Effector memory CD8-positive, alpha-beta T cell (primary cell): ENCODE measurements at regions not wholly inside any gene's neighbourhood (a gene's known extent, or its start where the extent isn't known, plus 50 kb on each side); places are given as distances from the start of the nearest gene placed in this dataset.

ENCODE experiments used
- ATAC-seq: fragments of 150-1000 bp; cut with Tn5 transposase; replicated peaks from 2 replicates; pipeline ENCODE4 v1.10.0; 2021; ENCODE audit warnings: mild to moderate bottlenecking, moderate library complexity
- DNase-seq, 3 experiments: peaks; one replicate each; pipeline ENCODE4 v3.0.0; 2021
- H3K27ac Mint-ChIP-seq, 2 donors: one replicate each; pipeline ENCODE4 v1.8.0; 2022; ENCODE audit warnings: mild to moderate bottlenecking in 2 of 2, mixed read lengths in 2 of 2, moderate library complexity in 2 of 2
- H3K27me3 Mint-ChIP-seq, 2 donors: one replicate each; pipeline ENCODE4 v1.8.0; 2022; ENCODE audit warnings: mixed read lengths in 2 of 2
- H3K36me3 Mint-ChIP-seq: one replicate; pipeline ENCODE4 v1.8.0; 2022; ENCODE audit warnings: mild to moderate bottlenecking, moderate library complexity, mixed read lengths; ENCODE audit not compliant: insufficient read depth
- H3K4me1 Mint-ChIP-seq, 2 donors: one replicate each; pipeline ENCODE4 v1.8.0; 2022; ENCODE audit warnings: low read depth in 2 of 2, mixed read lengths in 2 of 2
- H3K4me3 Mint-ChIP-seq, 2 donors: one replicate each; pipeline ENCODE4 v1.8.0; 2022; ENCODE audit warnings: mild to moderate bottlenecking in 2 of 2, mixed read lengths in 2 of 2, moderate library complexity in 2 of 2
- H3K9me3 Mint-ChIP-seq, 2 donors: one replicate each; pipeline ENCODE4 v1.8.0; 2022; ENCODE audit warnings: mixed read lengths in 2 of 2

DNA sequence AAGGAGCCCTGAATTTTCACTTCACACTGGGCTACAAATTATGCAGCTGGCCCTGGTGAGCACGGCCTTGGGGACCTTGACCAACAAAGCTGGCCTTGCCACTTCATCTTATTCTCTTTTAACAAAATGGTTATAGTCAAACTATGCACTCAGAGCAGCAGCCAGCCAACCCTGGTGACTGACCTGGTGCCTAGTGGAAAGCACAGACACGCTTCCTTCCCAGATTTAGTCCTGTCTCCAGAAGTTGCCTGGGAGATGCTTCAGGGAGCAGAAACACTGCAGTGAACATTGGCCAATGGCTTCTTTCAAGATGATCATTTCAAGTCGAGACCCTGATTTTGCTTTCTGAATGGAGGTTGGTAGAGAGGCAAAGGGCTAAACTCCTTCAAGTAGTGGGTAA lies 249.3 kb downstream of the SIPA1L2 start:
- H3K4me1 Mint-ChIP-seq: peaks cover 0 to 1% of the 10 kb centered on the region in 2 donors
- DNase-seq (no peak), ATAC-seq (no peak)
- H3K27me3 Mint-ChIP-seq: peaks cover 12 to 50% of the 10 kb centered on the region in 2 donors
- H3K9me3 Mint-ChIP-seq: no peaks in the 10 kb centered on the region
- no peak overlapping the region for H3K4me3 Mint-ChIP-seq
- no peak overlapping the region for H3K27ac Mint-ChIP-seq
- H3K36me3 Mint-ChIP-seq: no peaks in the 10 kb centered on the region

DNA sequence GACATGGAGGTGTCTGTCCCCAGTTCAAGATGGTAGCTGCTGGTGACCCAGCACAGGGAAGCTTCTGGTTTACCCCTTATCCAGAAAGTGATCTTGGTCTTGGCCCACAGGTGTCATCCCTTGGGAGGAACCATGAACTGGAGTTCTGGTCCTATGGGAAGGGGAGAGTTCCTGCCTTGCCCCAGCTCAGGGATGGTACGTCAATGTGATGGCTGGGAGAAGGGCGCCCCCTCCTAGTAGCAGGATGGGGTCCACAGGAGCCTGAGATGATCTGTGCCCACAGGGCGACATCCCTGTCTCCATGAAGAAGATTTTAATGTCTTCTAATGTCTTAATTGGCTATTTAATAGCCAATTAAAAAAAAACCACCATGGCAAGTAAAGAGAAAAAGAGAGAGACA lies 249.8 kb downstream of the SIPA1L2 start:
- H3K9me3 Mint-ChIP-seq: no peaks in the 10 kb centered on the region
- H3K4me3 Mint-ChIP-seq: no peak overlapping the region
- ATAC-seq: no peak
- peaks cover 0 to 1% of the 10 kb centered on the region in 2 donors for H3K4me1 Mint-ChIP-seq
- no peak overlapping the region for H3K27ac Mint-ChIP-seq
- H3K36me3 Mint-ChIP-seq: no peaks in the 10 kb centered on the region
- peaks cover 12 to 46% of the 10 kb centered on the region in 2 donors for H3K27me3 Mint-ChIP-seq
- no peak for DNase-seq

DNA sequence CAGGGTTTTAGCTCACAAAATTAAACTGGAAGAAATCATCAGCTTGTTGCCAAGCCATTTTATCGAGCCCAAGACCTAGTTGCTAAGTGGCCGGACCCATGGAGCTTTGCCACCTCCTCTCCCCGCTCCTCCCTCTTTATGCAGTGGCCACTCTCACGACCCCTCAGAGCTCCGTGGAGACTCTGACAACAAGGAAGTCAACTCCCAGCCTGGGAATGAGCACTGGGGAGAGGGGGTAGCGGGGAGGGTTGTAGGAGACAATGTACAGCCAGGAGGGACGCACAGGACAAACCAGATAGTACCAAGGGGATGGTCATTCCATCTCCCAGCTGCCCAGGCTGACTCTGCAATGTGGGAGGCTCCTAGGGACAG lies 250.9 kb downstream of the SIPA1L2 start:
- Mint-ChIP-seq H3K4me3 (no peak overlapping the region), H3K27ac (no peak overlapping the region), H3K4me1 (peaks cover 0 to 1% of the 10 kb centered on the region in 2 donors), H3K36me3 (no peaks in the 10 kb centered on the region), H3K27me3 (peaks cover 13 to 35% of the 10 kb centered on the region in 2 donors), H3K9me3 (no peaks in the 10 kb centered on the region)
- ATAC-seq (no peak), DNase-seq (no peak)

DNA sequence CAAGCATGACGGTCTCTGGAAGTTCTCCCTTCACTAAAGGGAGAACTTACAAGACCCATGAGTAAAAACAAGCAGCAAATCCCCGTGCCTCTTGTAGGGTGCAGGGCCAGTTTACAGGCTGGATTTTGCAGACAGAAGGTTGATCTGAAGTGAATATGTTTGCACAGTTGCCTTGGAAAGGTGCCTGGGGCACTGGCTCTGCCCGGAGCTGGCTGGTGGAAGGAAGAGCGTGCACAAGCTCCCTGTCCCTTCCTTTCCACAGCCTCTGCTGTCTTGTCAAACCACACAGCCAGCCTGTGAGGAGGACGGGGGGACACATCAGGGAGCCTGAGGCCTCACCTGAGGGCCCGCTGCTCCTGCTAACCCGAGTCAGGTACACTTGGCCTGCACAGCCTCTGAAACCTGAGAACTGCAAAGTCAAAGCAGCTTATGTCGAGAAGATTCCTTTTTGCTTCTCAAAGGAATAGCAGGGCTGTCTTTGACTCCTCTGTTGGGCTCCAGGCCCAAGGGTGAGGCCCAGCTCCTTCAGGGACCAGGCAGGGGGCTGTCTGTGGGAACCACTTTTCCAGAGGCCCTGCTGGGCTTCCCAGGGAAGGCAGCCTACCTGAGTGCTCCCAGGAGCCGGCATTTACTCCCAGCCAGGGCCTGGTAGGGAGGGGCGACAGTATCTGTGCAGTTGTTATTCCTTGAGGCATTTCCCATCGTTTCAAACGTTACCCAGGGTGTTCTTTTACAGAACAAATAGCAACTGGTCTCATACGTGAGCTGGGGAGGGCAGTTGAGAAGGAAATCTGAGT lies 251.5 kb downstream of the SIPA1L2 start:
- Mint-ChIP-seq H3K4me1 (peaks cover 0 to 1% of the 10 kb centered on the region in 2 donors), H3K4me3 (no peak overlapping the region), H3K9me3 (no peaks in the 10 kb centered on the region), H3K36me3 (no peaks in the 10 kb centered on the region), H3K27ac (no peak overlapping the region), H3K27me3 (peaks cover 18 to 29% of the 10 kb centered on the region in 2 donors)
- no peak for ATAC-seq
- no peak for DNase-seq

DNA sequence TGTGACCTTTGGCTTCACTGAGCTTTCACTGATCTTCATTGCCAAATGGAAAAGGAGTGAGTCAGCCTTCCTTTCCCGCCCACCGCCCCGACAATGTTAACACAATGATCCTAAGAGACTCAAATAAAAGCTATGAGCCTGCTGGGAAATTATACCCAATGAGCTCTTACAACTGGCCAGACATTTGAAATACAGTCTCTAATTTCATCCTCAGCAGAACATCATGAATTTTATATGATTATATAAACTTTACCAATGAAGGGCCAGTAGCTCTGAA lies 252.5 kb downstream of the SIPA1L2 start:
- Mint-ChIP-seq H3K9me3 (no peaks in the 10 kb centered on the region), H3K27ac (no peak overlapping the region), H3K36me3 (no peaks in the 10 kb centered on the region), H3K27me3 (peaks cover 14 to 20% of the 10 kb centered on the region in 2 donors), H3K4me3 (no peak overlapping the region), H3K4me1 (peaks cover 0 to 1% of the 10 kb centered on the region in 2 donors)
- ATAC-seq: no peak
- DNase-seq: no peak

DNA sequence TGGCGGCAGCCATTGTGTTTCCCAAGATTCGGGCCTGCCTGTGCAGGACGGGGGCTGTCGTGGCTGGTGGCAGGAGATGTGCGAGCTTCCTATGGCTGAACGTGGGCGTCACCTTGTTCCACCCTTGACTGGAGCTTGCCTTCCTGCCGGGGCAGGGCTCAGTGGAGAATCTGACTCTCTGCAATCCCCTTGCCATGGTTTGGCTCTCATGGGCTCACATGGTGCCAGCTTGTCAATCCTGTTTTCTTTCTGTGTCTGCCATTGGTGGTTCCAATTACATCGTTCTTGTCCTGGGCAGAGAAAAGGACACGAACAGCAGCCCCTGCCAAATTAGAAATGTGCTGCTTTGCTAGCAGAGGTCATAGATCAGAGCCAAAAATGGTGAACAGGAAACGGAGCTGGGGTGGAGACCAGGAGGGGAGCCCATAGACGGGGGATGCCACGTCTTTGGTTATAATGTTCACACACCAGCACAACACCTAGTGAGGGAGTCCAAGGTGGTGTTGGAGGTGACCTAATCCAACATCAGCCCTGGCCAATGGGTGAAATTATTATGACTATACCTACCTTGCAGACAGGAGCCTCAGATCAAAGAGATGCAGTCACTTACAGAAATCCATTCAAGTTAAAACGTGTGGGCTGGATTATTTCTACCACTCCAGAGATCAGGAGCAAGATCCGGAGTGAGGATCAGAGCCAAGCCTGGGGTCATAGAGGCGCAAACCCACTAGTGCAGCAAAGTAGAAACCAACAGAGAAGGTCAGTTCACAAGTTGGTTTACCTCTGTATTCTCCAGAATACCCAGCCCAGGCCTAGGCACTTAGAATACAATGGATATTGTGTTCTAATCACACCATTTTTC lies 253.1 kb downstream of the SIPA1L2 start:
- Mint-ChIP-seq H3K36me3 (no peaks in the 10 kb centered on the region), H3K4me3 (no peak overlapping the region), H3K4me1 (peaks cover 0 to 1% of the 10 kb centered on the region in 2 donors), H3K27ac (no peak overlapping the region), H3K27me3 (peaks cover 13 to 20% of the 10 kb centered on the region in 2 donors), H3K9me3 (no peaks in the 10 kb centered on the region)
- DNase-seq (no peak), ATAC-seq (no peak)

DNA sequence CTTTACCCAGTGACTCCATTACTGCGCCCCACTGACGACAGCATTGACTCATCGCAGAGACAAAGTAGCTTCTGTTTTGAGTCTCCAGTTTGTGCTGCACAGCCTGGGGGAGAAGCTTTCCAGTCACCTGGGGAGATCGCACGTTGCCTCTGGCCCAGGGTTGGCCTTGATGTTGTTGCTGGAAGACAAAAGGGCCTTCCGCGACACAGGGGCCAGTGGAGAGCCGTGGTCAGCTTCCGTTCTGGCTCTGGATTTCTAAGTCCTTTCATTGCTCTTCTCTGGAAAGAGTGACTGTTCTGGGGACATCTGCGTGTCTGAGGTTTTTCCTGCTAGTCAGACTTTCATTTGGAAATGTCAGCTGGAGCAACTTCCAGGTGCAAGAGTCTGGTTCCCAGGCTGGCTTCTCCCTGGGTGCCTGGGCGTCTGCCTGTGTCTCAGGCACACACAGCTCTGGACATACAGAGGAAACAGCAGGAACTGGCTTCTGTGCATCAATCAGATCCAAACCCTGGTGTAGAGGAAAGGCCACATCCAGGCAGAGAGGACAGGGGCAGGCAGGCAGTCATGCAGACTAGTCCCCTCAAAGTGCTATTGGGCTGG lies 257.0 kb downstream of the SIPA1L2 start:
- H3K27me3 Mint-ChIP-seq: peaks cover 8 to 9% of the 10 kb centered on the region in 2 donors
- ATAC-seq: no peak
- H3K4me1 Mint-ChIP-seq: no peaks in the 10 kb centered on the region
- H3K9me3 Mint-ChIP-seq: no peaks in the 10 kb centered on the region
- H3K4me3 Mint-ChIP-seq: no peak overlapping the region
- DNase-seq: no peak
- no peak overlapping the region for H3K27ac Mint-ChIP-seq
- no peaks in the 10 kb centered on the region for H3K36me3 Mint-ChIP-seq

DNA sequence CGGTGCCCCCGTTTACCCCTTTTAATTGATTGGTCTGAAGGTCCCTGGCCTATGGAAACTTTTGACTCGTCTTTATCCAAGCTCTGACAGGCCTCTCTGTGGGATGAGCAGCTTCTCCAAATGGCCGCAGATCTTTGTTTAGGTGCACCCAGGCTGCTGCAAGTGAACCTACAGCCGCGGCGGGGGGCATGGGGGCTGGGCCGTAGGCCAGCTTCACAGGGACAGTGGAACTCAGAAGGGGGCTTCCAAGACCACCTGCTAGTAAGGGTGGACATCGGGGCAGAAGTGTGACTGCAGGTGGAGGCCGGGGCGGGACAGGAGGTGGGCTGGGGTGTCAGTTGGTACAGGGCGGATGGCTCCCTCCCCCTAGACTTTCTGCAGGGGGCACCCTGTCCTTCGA lies 257.5 kb downstream of the SIPA1L2 start:
- Mint-ChIP-seq H3K4me1 (no peaks in the 10 kb centered on the region), H3K27ac (no peak overlapping the region), H3K4me3 (no peak overlapping the region), H3K9me3 (no peaks in the 10 kb centered on the region), H3K36me3 (no peaks in the 10 kb centered on the region), H3K27me3 (peaks cover 8 to 9% of the 10 kb centered on the region in 2 donors)
- DNase-seq: no peak
- no peak for ATAC-seq

DNA sequence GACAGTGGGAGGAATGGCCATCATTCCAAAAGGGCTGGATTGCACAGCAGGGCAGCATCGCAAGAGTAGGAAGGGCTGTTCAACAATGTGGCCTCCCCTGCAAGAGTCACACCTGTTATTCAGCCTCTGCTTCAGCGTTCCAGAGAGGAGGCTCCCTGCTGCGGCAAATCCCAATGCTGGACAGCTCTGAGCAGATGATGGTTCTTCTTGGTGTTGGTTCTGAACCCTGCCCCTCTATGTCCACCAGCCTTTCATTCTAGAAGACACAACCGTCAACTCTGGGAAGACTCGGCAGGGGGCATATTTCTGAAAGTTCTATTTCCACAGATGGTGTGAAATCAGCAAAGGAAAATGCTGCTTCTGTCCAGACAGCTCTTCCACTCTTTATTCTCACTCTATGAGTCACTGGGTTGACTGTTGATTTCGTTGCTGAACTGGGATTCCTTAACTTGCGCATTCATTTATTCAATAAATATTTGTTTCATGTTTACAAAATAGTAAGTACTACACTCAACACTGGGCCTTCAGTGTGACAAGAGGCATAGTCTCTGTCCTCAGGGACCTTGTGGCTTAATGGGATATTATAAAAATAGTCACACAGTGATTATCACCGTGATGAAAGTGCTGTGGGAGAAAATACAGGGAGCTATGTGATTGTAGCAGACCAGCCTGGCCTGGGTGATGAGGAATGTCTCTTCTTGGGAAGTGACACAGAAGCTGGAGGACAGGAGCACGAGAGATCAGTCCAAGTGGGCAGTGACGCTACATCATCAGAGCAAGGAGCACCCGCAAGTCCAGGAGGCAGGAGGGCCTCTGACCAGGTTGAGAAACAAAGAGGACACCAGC lies 260.3 kb downstream of the SIPA1L2 start:
- H3K4me3 Mint-ChIP-seq: no peak overlapping the region
- H3K27me3 Mint-ChIP-seq: peaks cover 0 to 8% of the 10 kb centered on the region in 2 donors
- no peak for DNase-seq
- no peak overlapping the region for H3K27ac Mint-ChIP-seq
- H3K4me1 Mint-ChIP-seq: no peaks in the 10 kb centered on the region
- ATAC-seq: no peak
- H3K9me3 Mint-ChIP-seq: no peaks in the 10 kb centered on the region
- no peaks in the 10 kb centered on the region for H3K36me3 Mint-ChIP-seq

DNA sequence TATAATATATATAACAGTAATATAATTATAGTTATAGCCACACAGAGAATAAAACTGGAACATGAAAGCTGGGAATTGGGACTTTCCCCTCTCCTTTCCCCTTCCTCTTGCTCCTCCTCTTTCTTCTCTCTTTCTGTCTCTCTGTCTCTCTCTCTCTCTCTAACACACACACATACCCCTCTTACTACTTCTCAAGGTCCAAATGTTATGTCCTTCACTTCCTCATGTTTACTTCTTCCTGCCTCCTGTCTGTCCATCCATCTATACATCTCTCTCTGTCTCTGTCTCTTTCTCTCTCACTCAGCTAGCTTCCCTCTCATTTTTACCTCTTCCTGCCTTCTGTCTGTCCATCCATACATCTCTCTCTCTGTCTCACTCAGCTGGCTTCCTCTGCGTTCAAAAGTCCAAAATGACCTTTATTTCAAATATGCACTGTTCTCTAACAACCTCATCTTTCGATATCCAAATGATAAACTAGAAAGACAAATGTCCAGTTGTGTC lies 261.1 kb downstream of the SIPA1L2 start:
- H3K27ac Mint-ChIP-seq: no peak overlapping the region
- H3K9me3 Mint-ChIP-seq: no peaks in the 10 kb centered on the region
- H3K27me3 Mint-ChIP-seq: peaks cover 0 to 6% of the 10 kb centered on the region in 2 donors
- DNase-seq: no peak
- H3K4me1 Mint-ChIP-seq: no peaks in the 10 kb centered on the region
- ATAC-seq: no peak
- no peak overlapping the region for H3K4me3 Mint-ChIP-seq
- no peaks in the 10 kb centered on the region for H3K36me3 Mint-ChIP-seq

DNA sequence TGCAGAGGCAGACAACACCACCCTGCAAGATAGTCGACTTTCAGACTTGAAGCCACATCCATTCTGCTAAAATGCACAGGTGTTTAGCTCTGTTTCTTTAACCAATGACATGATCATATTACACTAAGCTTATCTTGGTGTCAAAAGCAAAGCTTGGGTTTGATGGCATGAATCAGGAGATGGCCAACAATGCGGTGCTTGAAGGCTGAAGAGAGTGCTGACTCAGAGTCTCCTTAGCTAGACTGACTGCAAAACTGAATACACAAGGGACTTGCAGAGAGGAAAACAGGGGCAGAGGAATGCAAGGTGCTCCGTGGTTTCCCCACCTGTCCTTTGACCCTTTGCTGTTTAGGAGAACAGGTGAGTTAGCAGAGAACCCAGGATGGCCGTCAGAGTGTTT lies 262.6 kb downstream of the SIPA1L2 start:
- no peaks in the 10 kb centered on the region for H3K36me3 Mint-ChIP-seq
- H3K9me3 Mint-ChIP-seq: no peaks in the 10 kb centered on the region
- no peak overlapping the region for H3K27ac Mint-ChIP-seq
- H3K4me3 Mint-ChIP-seq: no peak overlapping the region
- no peaks in the 10 kb centered on the region for H3K27me3 Mint-ChIP-seq
- no peak for ATAC-seq
- no peak for DNase-seq
- H3K4me1 Mint-ChIP-seq: no peaks in the 10 kb centered on the region

DNA sequence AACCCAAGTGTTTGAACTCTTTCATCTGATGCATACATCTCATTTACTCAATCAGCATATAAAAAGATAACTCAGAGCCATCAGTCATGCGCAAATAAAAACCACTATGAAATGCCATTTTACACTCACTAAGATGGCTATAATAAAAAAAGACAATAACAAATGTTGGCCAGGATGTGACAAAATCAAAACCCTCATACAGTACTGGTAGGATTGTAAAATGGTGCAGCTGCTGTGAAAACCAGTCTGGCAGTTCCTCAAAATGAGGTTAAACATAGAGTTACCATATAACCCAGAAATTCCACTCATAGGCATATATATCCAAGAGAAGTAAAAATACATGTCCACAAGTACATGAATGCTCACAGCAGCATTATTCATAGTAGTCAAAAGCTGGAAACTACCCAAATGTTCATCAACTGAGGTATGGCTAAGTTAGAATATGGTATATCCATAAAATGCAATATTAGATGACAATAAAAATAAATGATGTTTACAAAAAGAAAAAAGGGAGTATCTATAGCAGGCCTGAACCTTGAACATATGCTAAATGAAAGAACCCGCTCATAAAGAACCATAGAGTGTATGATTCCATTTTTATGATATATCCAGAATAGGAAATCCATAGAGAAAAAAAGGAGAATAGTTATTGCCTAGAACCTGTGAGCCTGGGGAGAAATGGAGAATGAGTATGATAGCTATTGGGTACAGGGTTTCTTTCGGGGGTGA lies 265.1 kb downstream of the SIPA1L2 start:
- ATAC-seq (no peak), DNase-seq (no peak)
- no peaks in the 10 kb centered on the region for H3K27me3 Mint-ChIP-seq
- no peak overlapping the region for H3K27ac Mint-ChIP-seq
- H3K9me3 Mint-ChIP-seq: no peaks in the 10 kb centered on the region
- no peaks in the 10 kb centered on the region for H3K36me3 Mint-ChIP-seq
- H3K4me3 Mint-ChIP-seq: no peak overlapping the region
- H3K4me1 Mint-ChIP-seq: no peaks in the 10 kb centered on the region
